PFSK-1 (cell line): ENCODE measurements at regions not wholly inside any gene's neighbourhood (a gene's known extent, or its start where the extent isn't known, plus 50 kb on each side); places are given as distances from the start of the nearest gene placed in this dataset.

Experiments used
- POLR2AphosphoS5 ChIP-seq: IDR thresholded peaks from 2 replicates; pipeline ENCODE4 v1.6.1; 2012; ENCODE audit warnings: low read depth, mild to moderate bottlenecking, control low read depth, low read length, moderate library complexity
- SIN3A ChIP-seq: IDR thresholded peaks from 2 replicates; pipeline ENCODE4 v1.6.1; 2012; ENCODE audit warnings: mild to moderate bottlenecking, low read length, moderate library complexity, borderline replicate concordance; ENCODE audit not compliant: insufficient read depth
- TAF1 ChIP-seq: IDR thresholded peaks from 2 replicates; pipeline ENCODE4 v1.6.1; 2012; ENCODE audit warnings: low read length, control low read depth, borderline replicate concordance; ENCODE audit not compliant: insufficient read depth
- TF ChIP-seq, protein P1 (sequence below), 2 experiments: IDR thresholded peaks; 2 replicates each; pipeline versions ENCODE4 v1.6.1 to v1.8.0; 2011 to 2012; ENCODE audit warnings: low read depth in 2 of 2, low read length in 2 of 2, control low read depth in 1 of 2, inconsistent platforms in 1 of 2, mild to moderate bottlenecking in 1 of 2, moderate library complexity in 1 of 2; ENCODE audit not compliant: insufficient read depth in 1 of 2

DNA sequence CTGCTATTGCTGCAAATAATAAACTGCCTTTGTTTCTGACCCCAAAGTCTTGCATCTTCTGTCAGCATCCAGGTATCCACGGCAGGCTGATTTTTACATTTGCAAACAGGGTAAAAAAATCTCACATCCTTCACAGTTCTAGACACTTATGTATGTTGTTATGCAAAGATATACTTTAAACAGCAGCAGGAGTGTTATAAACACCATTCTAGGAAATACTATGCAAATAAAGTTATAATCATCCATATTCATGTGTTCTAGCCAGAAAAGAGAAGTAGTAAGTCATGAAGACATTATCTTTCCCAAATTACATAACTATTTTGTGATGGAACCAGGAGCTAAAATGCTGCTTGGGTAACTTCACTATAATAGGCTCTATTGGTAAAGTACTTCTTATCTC lies 534.2 kb downstream of the LTN1 start:
- no peak for TF ChIP-seq SIN3A
- no peak for TF ChIP-seq POLR2AphosphoS5
- TF ChIP-seq, protein P1, sequence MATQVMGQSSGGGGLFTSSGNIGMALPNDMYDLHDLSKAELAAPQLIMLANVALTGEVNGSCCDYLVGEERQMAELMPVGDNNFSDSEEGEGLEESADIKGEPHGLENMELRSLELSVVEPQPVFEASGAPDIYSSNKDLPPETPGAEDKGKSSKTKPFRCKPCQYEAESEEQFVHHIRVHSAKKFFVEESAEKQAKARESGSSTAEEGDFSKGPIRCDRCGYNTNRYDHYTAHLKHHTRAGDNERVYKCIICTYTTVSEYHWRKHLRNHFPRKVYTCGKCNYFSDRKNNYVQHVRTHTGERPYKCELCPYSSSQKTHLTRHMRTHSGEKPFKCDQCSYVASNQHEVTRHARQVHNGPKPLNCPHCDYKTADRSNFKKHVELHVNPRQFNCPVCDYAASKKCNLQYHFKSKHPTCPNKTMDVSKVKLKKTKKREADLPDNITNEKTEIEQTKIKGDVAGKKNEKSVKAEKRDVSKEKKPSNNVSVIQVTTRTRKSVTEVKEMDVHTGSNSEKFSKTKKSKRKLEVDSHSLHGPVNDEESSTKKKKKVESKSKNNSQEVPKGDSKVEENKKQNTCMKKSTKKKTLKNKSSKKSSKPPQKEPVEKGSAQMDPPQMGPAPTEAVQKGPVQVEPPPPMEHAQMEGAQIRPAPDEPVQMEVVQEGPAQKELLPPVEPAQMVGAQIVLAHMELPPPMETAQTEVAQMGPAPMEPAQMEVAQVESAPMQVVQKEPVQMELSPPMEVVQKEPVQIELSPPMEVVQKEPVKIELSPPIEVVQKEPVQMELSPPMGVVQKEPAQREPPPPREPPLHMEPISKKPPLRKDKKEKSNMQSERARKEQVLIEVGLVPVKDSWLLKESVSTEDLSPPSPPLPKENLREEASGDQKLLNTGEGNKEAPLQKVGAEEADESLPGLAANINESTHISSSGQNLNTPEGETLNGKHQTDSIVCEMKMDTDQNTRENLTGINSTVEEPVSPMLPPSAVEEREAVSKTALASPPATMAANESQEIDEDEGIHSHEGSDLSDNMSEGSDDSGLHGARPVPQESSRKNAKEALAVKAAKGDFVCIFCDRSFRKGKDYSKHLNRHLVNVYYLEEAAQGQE (IDR thresholded peaks at IDR 0.05; ENCODE audit: insufficient read depth in 1 of 2, low read depth in 2 of 2, low read length in 2 of 2) = no peak
- no peak for TF ChIP-seq TAF1
